IPS-15b (cell line): ENCODE measurements at regions not wholly inside any gene's neighbourhood (a gene's known extent, or its start where the extent isn't known, plus 50 kb on each side); places are given as distances from the start of the nearest gene placed in this dataset.

Source experiments
- H3K27me3 ChIP-seq: one replicate; pipeline ENCODE4 v1.6.1; 2013; ENCODE audit warnings: low read length; ENCODE audit not compliant: control insufficient read depth, insufficient read depth
- H3K36me3 ChIP-seq: one replicate; pipeline ENCODE4 v1.6.1; 2013; ENCODE audit warnings: low read length; ENCODE audit not compliant: control insufficient read depth, insufficient read depth
- H3K4me1 ChIP-seq: one replicate; pipeline ENCODE4 v1.6.1; 2013; ENCODE audit warnings: mild to moderate bottlenecking, low read length; ENCODE audit not compliant: control insufficient read depth, insufficient read depth
- H3K4me3 ChIP-seq: one replicate; pipeline ENCODE4 v1.5.1; 2013; ENCODE audit warnings: low read depth, low read length
- H3K9ac ChIP-seq: one replicate; pipeline ENCODE4 v1.6.1; 2013; ENCODE audit warnings: low read depth, mild to moderate bottlenecking, low read length
- H3K9me3 ChIP-seq: one replicate; pipeline ENCODE4 v1.6.1; 2013; ENCODE audit warnings: mild to moderate bottlenecking, low read length; ENCODE audit not compliant: control insufficient read depth, insufficient read depth

- Histone ChIP-seq H3K9me3 (no peaks in the 10 kb centered on the region), H3K27me3 (no peaks in the 10 kb centered on the region), H3K36me3 (peaks cover 2% of the 10 kb centered on the region), H3K9ac (no peak overlapping the region), H3K4me1 (no peaks in the 10 kb centered on the region), H3K4me3 (no peak overlapping the region)
These were observed 293.3 kb upstream of the PARD3B start for GRCh38 chr2:204251998-204252376.

GRCh38 chr2:204255071-204255470, 290.2 kb upstream of the PARD3B start:
- Histone ChIP-seq H3K27me3 (no peaks in the 10 kb centered on the region), H3K9ac (no peak overlapping the region), H3K9me3 (no peaks in the 10 kb centered on the region), H3K4me3 (no peak overlapping the region), H3K4me1 (no peaks in the 10 kb centered on the region), H3K36me3 (peaks cover 2% of the 10 kb centered on the region)

- Histone ChIP-seq H3K27me3 (no peaks in the 10 kb centered on the region), H3K4me3 (no peak overlapping the region), H3K4me1 (peaks cover 2% of the 10 kb centered on the region), H3K36me3 (peaks cover 2% of the 10 kb centered on the region), H3K9me3 (no peaks in the 10 kb centered on the region), H3K9ac (no peak overlapping the region)
These were observed 289.7 kb upstream of the PARD3B start for GRCh38 chr2:204255526-204255925.

GRCh38 chr2:204257781-204258180, 287.5 kb upstream of the PARD3B start:
- Histone ChIP-seq H3K36me3 (no peaks in the 10 kb centered on the region), H3K4me1 (peaks cover 4% of the 10 kb centered on the region), H3K9ac (no peak overlapping the region), H3K27me3 (no peaks in the 10 kb centered on the region), H3K4me3 (no peak overlapping the region), H3K9me3 (no peaks in the 10 kb centered on the region)

GRCh38 chr2:204258890-204259289, 286.4 kb upstream of the PARD3B start:
- no peak overlapping the region for H3K4me3 ChIP-seq
- H3K36me3 ChIP-seq = no peaks in the 10 kb centered on the region
- no peaks in the 10 kb centered on the region for H3K9me3 ChIP-seq
- peaks cover 4% of the 10 kb centered on the region for H3K4me1 ChIP-seq
- no peaks in the 10 kb centered on the region for H3K27me3 ChIP-seq
- no peak overlapping the region for H3K9ac ChIP-seq

- H3K9ac ChIP-seq = no peak overlapping the region
- H3K4me1 ChIP-seq = peaks cover 4% of the 10 kb centered on the region
- H3K9me3 ChIP-seq = no peaks in the 10 kb centered on the region
- no peaks in the 10 kb centered on the region for H3K27me3 ChIP-seq
- H3K36me3 ChIP-seq = no peaks in the 10 kb centered on the region
- no peak overlapping the region for H3K4me3 ChIP-seq
These were observed 285.0 kb upstream of the PARD3B start for GRCh38 chr2:204260162-204260877.

GRCh38 chr2:204260901-204261300, 284.4 kb upstream of the PARD3B start:
- Histone ChIP-seq H3K9ac (no peak overlapping the region), H3K27me3 (no peaks in the 10 kb centered on the region), H3K4me3 (no peak overlapping the region), H3K4me1 (peaks cover 4% of the 10 kb centered on the region), H3K9me3 (no peaks in the 10 kb centered on the region), H3K36me3 (no peaks in the 10 kb centered on the region)

GRCh38 chr2:204261846-204262245, 283.4 kb upstream of the PARD3B start:
- no peaks in the 10 kb centered on the region for H3K9me3 ChIP-seq
- no peak overlapping the region for H3K4me3 ChIP-seq
- H3K27me3 ChIP-seq = no peaks in the 10 kb centered on the region
- peaks cover 4% of the 10 kb centered on the region for H3K4me1 ChIP-seq
- H3K36me3 ChIP-seq = no peaks in the 10 kb centered on the region
- H3K9ac ChIP-seq = no peak overlapping the region

GRCh38 chr2:204264085-204264553, 281.2 kb upstream of the PARD3B start:
- no peaks in the 10 kb centered on the region for H3K27me3 ChIP-seq
- no peak overlapping the region for H3K4me3 ChIP-seq
- no peaks in the 10 kb centered on the region for H3K36me3 ChIP-seq
- peaks cover 4% of the 10 kb centered on the region for H3K4me1 ChIP-seq
- no peaks in the 10 kb centered on the region for H3K9me3 ChIP-seq
- no peak overlapping the region for H3K9ac ChIP-seq

- H3K4me3 ChIP-seq = no peak overlapping the region
- H3K27me3 ChIP-seq = no peaks in the 10 kb centered on the region
- H3K4me1 ChIP-seq = peaks cover 4% of the 10 kb centered on the region
- no peaks in the 10 kb centered on the region for H3K9me3 ChIP-seq
- H3K36me3 ChIP-seq = no peaks in the 10 kb centered on the region
- no peak overlapping the region for H3K9ac ChIP-seq
These were observed 280.6 kb upstream of the PARD3B start for GRCh38 chr2:204264621-204265140.

GRCh38 chr2:204265681-204266181, 279.5 kb upstream of the PARD3B start:
- Histone ChIP-seq H3K9me3 (no peaks in the 10 kb centered on the region), H3K4me1 (peaks cover 2% of the 10 kb centered on the region), H3K9ac (no peak overlapping the region)

GRCh38 chr2:204268458-204268857, 276.8 kb upstream of the PARD3B start:
- no peak overlapping the region for H3K4me3 ChIP-seq
- no peaks in the 10 kb centered on the region for H3K27me3 ChIP-seq
- no peaks in the 10 kb centered on the region for H3K36me3 ChIP-seq
- no peak overlapping the region for H3K9ac ChIP-seq
- peaks cover 10% of the 10 kb centered on the region for H3K4me1 ChIP-seq
- H3K9me3 ChIP-seq = no peaks in the 10 kb centered on the region

More at GRCh38 chr2:204265681-204266181, 279.5 kb upstream of the PARD3B start:
- Histone ChIP-seq H3K4me3 (no peak overlapping the region), H3K36me3 (no peaks in the 10 kb centered on the region), H3K27me3 (no peaks in the 10 kb centered on the region)
